KMS-11 (cell line): ENCODE measurements at regions not wholly inside any gene's neighbourhood (a gene's known extent, or its start where the extent isn't known, plus 50 kb on each side); places are given as distances from the start of the nearest gene placed in this dataset.

Source experiments
- H2AFZ ChIP-seq: fragments of 200-600 bp; sonication (generic); 2 replicates; pipeline ENCODE4 v1.6.1; 2016; ENCODE audit warnings: antibody characterized with exemption, mixed run types, low read depth
- H3K27ac ChIP-seq: fragments of 200-600 bp; sonication (generic); 2 replicates; pipeline ENCODE4 v1.6.1; 2016; ENCODE audit warnings: mild to moderate bottlenecking, mixed run types
- H3K27me3 ChIP-seq: fragments of 200-600 bp; sonication (generic); 2 replicates; pipeline ENCODE4 v1.6.1; 2017; ENCODE audit warnings: mild to moderate bottlenecking, low read depth, mixed run types, moderate library complexity; ENCODE audit not compliant: insufficient read depth
- H3K36me3 ChIP-seq: fragments of 200-600 bp; sonication (generic); 2 replicates; pipeline ENCODE4 v1.6.1; 2017; ENCODE audit warnings: mild to moderate bottlenecking, mixed run types; ENCODE audit not compliant: insufficient read depth
- H3K4me1 ChIP-seq: fragments of 200-600 bp; sonication (generic); 2 replicates; pipeline ENCODE4 v1.6.1; 2016; ENCODE audit warnings: mild to moderate bottlenecking, low read depth, mixed run types; ENCODE audit not compliant: poor library complexity, severe bottlenecking
- H3K4me2 ChIP-seq: fragments of 200-600 bp; sonication (generic); 2 replicates; pipeline ENCODE4 v1.7.0; 2016; ENCODE audit warnings: mild to moderate bottlenecking, mixed run types
- H3K4me3 ChIP-seq: fragments of 200-600 bp; sonication (generic); IDR thresholded peaks from 2 replicates; pipeline ENCODE4 v1.6.1; 2017; ENCODE audit warnings: low read depth, low read length, mixed read lengths; ENCODE audit not compliant: insufficient read depth
- H3K79me2 ChIP-seq: fragments of 200-600 bp; sonication (generic); 2 replicates; pipeline ENCODE4 v1.6.1; 2016; ENCODE audit warnings: low read depth, mixed run types; ENCODE audit not compliant: insufficient read depth
- H3K9ac ChIP-seq: fragments of 200-600 bp; sonication (generic); 2 replicates; pipeline ENCODE4 v1.6.1; 2016; ENCODE audit warnings: mild to moderate bottlenecking, mixed run types
- H4K20me1 ChIP-seq: fragments of 200-600 bp; sonication (generic); 2 replicates; pipeline ENCODE4 v1.6.1; 2016; ENCODE audit warnings: mild to moderate bottlenecking, mixed run types; ENCODE audit not compliant: insufficient read depth
- CTCF ChIP-seq: fragments of 200-600 bp; sonication (generic); conservative IDR thresholded peaks from 2 replicates; pipeline ENCODE4 v1.6.1; 2017; ENCODE audit warnings: low read depth, mild to moderate bottlenecking, antibody characterized with exemption, low read length, moderate library complexity, mixed read lengths

GRCh38 chr5:174342696-174343095 lies 297.2 kb downstream of the NSG2 start:
- H3K4me2 ChIP-seq, result no peak overlapping the region
- H3K79me2 ChIP-seq, result no peaks in the 10 kb centered on the region
- no peaks in the 10 kb centered on the region for H3K27me3 ChIP-seq
- H3K27ac ChIP-seq, result no peak overlapping the region
- H3K4me3 ChIP-seq, result no peak overlapping the region
- no peaks in the 10 kb centered on the region for H4K20me1 ChIP-seq
- H3K9ac ChIP-seq, result no peak overlapping the region
- no peak for TF ChIP-seq CTCF
- no peaks in the 10 kb centered on the region for H3K4me1 ChIP-seq
- H2AFZ ChIP-seq, result no peak overlapping the region
- no peaks in the 10 kb centered on the region for H3K36me3 ChIP-seq

GRCh38 chr5:174343826-174344225 lies 298.3 kb downstream of the NSG2 start:
- Histone ChIP-seq H3K27ac (no peak overlapping the region), H2AFZ (no peak overlapping the region), H3K79me2 (no peaks in the 10 kb centered on the region), H3K4me2 (no peak overlapping the region), H4K20me1 (no peaks in the 10 kb centered on the region), H3K27me3 (no peaks in the 10 kb centered on the region), H3K36me3 (no peaks in the 10 kb centered on the region), H3K4me1 (no peaks in the 10 kb centered on the region), H3K4me3 (no peak overlapping the region), H3K9ac (no peak overlapping the region)
- TF ChIP-seq CTCF, result no peak

DNA sequence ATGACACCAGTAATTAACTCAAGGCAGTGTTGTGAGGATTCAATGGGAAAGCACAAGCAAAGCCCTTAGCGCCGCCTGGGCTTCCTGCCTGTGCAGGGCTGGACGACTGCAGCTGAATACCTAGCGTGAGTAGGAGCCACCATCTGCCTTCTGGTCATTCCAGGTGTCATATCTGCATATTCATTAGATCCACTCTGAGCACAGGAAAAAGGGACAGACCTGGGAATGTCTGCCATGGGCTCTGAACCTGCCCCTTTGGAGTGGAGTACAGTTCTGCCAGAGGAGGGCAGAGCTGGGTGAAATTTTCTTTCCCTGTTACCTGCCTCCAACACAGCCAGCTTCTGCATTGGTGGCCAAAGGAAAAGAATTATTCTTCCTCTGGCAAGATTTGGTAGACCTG lies 298.8 kb downstream of the NSG2 start:
- no peak overlapping the region for H3K4me3 ChIP-seq
- no peaks in the 10 kb centered on the region for H3K79me2 ChIP-seq
- no peaks in the 10 kb centered on the region for H3K27me3 ChIP-seq
- H3K4me1 ChIP-seq, result no peaks in the 10 kb centered on the region
- no peak overlapping the region for H3K27ac ChIP-seq
- TF ChIP-seq CTCF, result no peak
- H3K9ac ChIP-seq, result no peak overlapping the region
- no peak overlapping the region for H2AFZ ChIP-seq
- H3K4me2 ChIP-seq, result no peak overlapping the region
- H3K36me3 ChIP-seq, result no peaks in the 10 kb centered on the region
- no peaks in the 10 kb centered on the region for H4K20me1 ChIP-seq

- TF ChIP-seq CTCF, result no peak
Observed at GRCh38 chr5:174347183-174347582, 301.7 kb downstream of the NSG2 start.

More at GRCh38 chr5:174347183-174347582, 301.7 kb downstream of the NSG2 start:
- Histone ChIP-seq H2AFZ (no peak overlapping the region), H3K4me1 (no peaks in the 10 kb centered on the region), H3K4me3 (no peak overlapping the region), H3K4me2 (no peak overlapping the region), H4K20me1 (no peaks in the 10 kb centered on the region), H3K79me2 (no peaks in the 10 kb centered on the region), H3K27me3 (no peaks in the 10 kb centered on the region), H3K36me3 (no peaks in the 10 kb centered on the region), H3K27ac (no peak overlapping the region), H3K9ac (no peak overlapping the region)
